NCI-H2227 (cell line): ENCODE measurements at regions not wholly inside any gene's neighbourhood (a gene's known extent, or its start where the extent isn't known, plus 50 kb on each side); places are given as distances from the start of the nearest gene placed in this dataset.
"Not testable (repeated sequence)": the region's sequence is repeated elsewhere in the genome, so short reads cannot be mapped to it uniquely, and the experiment has no call there.

Experiments
- DNase-seq: peaks from one replicate; lab custom pipeline; 2025; ENCODE audit not compliant: unreplicated experiment; lab: John Stamatoyannopoulos, UW

DNA sequence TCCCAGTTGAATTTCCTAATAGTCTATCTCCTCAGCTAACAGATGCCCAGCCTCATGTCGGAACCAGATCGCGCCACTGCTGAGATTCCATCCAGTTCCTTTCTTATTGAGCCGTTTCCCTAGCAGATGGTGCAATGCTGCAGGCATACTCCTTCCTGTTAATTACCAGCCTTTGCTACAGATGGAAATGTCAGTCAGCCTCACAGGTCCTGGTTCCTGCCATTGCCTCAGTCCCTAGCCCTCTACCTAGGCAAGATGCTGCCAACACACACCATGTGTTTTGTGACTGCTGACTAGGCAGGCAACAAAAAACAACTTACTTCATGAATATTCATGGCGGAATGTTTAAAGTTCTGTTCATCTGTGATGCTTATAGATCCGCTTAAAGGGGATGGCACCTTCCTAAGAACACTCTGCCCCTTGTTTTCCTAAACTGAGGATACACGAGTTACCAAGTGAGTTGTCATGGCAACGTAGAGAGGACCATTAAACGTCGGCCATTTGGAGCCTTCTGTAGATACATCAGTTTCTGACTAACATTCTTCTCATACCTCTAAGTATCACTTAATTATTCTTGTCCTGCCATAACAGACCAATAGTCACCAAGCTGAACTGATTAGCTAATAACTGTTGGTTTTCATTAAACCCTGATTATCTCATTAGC, 749.5 kb downstream of the RNF144A start:
- DNase-seq: no peak

DNA sequence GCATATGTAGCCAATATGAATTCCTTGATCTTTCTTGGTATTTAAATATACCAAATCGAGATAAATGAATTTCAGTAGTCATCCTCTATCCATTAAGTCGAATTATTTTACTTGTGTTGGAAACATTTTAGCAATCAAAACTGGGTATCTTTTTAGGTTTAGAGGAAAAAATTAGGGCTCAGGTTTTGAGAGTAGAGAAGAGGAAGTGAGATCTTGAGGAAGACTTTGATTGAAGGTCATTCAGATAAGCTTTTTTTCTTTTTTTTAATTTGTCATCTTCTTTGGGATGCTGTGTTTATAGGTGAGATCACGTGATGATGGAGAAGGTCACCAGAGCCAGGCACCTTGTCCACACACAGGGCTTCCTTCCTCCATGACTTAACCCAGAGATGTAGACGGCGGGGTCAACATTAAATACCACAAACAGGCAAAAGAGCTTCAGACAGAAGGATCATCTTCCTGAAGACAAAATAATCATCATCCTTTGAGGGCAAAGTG, 750.1 kb downstream of the RNF144A start:
- DNase-seq: no peak

- DNase-seq: no peak
Measured at GRCh38 chr2:7670905-7671641, 753.9 kb downstream of the RNF144A start.

GRCh38 chr2:7672027-7672684, 754.9 kb downstream of the RNF144A start:
- no peak for DNase-seq

- no peak for DNase-seq
Measured at GRCh38 chr2:7672685-7673071, 755.5 kb downstream of the RNF144A start.

DNA sequence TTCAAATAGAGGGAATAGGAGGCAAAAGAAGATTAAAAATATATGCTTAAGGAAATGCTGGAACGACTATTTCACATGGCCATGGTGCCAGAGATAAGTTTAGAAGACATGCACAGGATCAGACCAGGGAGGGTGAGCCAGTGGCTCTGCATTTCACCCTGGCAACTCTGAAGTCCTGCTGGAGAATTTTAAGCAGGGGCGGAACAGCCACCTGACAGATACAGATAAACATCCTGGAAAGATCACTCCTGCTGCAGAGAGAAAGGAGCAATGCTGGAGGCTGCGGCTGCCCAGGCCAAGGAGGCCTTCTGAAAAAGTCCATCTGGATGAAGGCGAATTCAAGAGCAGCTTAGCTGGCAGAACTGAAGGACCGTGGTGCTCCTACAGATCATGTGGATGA, 755.9 kb downstream of the RNF144A start:
- DNase-seq: no peak

- no peak for DNase-seq
Measured at GRCh38 chr2:7673853-7674252, 756.6 kb downstream of the RNF144A start.

- no peak for DNase-seq
Measured at GRCh38 chr2:7674606-7675005, 757.4 kb downstream of the RNF144A start.

- no peak for DNase-seq
Measured at GRCh38 chr2:7676714-7677113, 759.5 kb downstream of the RNF144A start.

DNA sequence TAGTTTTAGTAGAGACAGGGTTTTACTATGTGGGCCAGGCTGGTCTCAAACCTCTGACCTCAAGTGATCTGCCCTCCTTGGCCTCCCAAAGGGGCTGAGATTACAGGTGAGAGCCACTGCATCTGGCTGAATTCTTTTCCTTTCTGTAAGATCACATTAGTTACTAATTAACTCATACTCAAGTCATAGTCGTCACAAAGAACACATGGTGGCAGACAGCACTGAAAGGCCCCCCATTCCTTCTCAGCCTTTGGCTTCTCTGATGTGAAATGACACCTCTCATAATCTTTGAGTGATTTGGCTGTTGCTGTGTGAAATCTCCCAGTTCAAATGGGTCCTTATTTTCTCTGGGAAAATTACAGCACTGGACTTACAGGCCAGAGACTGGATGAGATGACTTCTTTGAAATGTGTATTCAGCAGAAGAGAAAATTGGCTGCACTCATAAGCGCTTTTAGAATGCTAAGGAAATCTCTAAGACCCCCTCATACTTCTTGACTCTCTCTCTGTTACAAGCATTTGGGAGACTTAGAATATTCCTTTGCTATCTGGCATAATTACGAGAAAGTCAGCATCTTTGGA, 764.8 kb downstream of the RNF144A start:
- DNase-seq: no peak

DNA sequence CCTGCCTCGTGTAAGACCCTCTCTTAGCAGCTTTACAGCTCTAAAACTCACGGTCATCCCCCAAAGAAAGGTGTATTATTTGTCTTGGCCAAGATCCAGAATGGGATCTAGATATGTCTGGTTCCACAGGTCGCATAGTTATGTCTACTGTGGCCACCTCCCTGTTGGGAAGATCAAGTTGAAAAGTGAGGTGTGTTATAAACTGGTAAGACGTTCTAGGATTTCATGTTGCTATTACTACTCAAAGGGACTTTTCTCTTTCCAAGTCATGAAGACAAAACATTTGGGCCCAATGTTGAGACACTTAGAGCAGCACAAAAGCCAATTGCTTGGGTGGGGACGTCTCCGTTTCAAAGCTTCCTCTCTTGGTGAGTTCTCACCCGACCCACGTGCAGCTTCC, 766.0 kb downstream of the RNF144A start:
- no peak for DNase-seq

DNA sequence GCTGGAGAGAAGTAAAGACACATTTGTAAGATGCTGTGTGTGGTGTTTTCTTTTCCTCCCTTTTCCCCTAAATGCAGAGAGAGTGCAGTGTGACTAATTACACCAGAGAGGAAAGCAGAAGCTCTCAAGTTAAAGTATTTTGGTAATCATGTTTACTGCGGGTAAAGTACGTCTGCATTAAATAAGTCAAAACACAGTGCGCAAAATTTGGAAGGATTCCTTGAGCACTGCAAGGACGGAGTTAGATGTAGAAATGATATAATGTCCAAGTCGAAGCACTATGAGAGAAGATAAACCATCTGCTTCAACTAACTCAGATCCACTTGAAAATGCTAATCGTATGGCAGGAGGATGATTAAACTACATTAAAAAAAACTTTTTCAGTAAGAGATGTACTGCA, 766.5 kb downstream of the RNF144A start:
- DNase-seq: no peak

GRCh38 chr2:7685342-7686015, 768.3 kb downstream of the RNF144A start:
- DNase-seq: no peak

DNA sequence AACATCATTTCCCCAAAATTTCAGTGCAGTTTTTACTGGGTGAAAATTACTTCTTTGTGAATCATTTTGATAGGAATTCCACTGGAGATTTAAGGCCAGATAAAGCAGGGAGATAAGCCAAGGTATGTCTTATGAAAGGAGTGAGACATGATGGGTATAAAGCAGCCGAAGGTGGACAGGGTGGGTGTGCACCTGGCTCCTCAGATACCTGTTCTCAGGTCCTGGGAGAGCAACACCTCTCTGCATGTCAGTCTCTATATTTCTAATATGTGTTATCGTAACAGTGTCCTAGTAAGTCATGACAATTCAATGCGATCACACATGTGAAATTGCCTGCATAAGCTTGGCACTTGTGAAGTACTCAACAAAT, 768.8 kb downstream of the RNF144A start:
- no peak for DNase-seq

DNA sequence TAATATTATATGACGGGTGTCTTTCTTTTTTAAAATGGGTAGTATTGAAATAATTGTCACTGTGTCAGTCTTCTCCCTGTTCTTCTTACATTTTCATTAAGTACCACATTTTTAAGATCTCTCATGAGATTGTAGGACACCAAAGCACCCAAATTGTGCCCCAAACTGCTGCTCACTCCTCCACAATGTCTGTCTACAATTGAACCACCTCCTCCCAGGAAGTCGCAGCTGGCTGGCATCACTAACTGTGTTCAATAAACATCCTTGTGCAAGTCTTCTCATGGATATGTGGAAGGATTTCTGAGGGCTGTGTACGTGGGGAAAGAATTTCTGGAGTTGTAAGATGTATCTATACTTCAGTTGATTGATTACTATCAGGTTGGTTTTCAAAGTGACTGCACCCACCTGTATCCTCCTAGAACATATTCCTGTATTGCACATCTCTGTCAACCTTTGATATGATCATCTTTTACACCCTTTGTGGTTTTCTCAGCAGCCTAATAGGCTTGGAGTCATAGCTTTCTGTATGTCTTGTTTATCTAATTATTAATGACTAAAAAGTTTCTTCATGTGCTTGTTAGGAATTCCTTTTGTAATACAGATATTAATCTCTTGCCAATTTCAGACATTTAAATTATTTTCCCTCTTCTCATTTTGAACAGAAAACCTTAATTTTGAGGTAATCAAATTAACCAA, 774.9 kb downstream of the RNF144A start:
- no peak for DNase-seq

DNA sequence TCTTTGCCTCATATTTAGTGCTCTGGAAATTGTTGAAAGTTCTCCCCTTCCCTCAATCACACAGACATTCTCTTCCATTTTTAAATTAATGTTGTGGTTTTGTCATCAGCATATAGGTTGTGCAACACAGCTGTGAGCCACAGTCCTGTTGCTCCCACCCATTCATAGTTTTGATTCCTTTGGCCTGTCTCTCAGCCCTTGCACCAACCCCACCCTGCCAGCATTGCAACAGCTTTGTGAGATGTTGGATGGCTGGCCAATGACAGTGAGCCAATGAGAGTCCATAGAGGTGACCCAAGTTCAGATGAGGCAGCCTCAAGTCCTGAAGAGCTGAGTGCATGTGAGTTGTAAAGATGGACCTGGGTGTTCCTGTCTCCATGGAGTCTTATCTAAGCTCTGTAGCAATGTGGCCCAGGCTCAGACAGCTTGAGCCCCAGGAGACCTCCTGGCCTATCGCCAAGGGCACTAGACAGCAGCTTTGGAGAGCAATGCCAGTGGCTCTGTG, 775.5 kb downstream of the RNF144A start:
- DNase-seq: no peak

GRCh38 chr2:7693246-7694075, 776.2 kb downstream of the RNF144A start:
- DNase-seq: no peak

DNA sequence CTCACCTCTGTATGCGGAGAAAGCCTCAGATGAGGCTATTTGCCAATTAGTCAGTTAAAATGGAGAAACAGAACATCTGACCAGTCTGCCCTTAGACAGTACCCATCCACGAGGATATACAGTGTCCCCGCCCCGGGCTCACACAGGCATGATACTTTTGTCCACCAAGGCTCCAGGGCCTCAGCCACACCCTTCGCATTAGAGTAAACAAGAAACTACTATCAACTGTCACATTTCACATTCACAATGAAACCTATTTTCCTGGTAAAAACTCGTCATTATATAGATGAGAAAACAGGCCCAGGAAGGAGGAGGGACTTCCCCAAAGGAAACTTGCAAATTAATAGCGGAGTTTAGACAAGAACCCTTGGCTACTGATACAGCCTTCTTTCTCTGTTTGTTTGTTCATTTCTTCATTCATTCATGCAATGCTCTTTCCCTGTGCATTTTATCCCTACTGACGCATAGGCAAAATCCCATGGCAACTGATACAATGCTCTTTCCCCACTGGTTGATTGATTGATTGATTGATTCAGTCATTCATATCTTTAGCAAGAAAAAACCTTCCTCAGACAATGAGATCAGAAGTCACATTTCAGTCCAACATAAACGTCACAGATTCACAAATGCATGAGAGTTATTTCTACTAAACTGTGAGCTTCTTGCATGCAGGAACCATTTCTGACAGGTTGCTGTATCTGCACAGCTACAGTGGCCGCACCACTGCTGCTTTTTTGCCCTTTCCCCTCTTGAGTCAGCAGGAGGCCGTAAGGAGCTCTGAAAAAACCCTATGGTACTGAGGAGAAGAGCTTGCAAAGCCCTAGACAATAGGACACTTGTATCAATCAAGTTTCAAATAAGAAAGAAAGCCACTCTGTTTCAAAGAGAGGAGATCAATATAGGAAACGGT, 777.1 kb downstream of the RNF144A start:
- DNase-seq: no peak

GRCh38 chr2:7696556-7696955, 779.3 kb downstream of the RNF144A start:
- DNase-seq: not testable (repeated sequence)
